ENCODE measurements at regions not wholly inside any gene's neighbourhood (a gene's known extent, or its start where the extent isn't known, plus 50 kb on each side); places are given as distances from the start of the nearest gene placed in this dataset.

- no peaks in the 10 kb centered on the region for H3K9me3 ChIP-seq (replicated peaks)
- TF ChIP-seq, protein P1, sequence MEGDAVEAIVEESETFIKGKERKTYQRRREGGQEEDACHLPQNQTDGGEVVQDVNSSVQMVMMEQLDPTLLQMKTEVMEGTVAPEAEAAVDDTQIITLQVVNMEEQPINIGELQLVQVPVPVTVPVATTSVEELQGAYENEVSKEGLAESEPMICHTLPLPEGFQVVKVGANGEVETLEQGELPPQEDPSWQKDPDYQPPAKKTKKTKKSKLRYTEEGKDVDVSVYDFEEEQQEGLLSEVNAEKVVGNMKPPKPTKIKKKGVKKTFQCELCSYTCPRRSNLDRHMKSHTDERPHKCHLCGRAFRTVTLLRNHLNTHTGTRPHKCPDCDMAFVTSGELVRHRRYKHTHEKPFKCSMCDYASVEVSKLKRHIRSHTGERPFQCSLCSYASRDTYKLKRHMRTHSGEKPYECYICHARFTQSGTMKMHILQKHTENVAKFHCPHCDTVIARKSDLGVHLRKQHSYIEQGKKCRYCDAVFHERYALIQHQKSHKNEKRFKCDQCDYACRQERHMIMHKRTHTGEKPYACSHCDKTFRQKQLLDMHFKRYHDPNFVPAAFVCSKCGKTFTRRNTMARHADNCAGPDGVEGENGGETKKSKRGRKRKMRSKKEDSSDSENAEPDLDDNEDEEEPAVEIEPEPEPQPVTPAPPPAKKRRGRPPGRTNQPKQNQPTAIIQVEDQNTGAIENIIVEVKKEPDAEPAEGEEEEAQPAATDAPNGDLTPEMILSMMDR (IDR thresholded peaks at IDR 0.05; ENCODE audit: borderline replicate concordance) = no peak
- H3K27me3 ChIP-seq (ENCODE audit: low read depth) = no peaks in the 10 kb centered on the region
- H3K36me3 ChIP-seq = no peaks in the 10 kb centered on the region
- H3K4me1 ChIP-seq = no peaks in the 10 kb centered on the region
- DNase-seq = no peak
- intact Hi-C loops (cut with micrococcal nuclease) = no loop called here
- no peak overlapping the region for H3K4me3 ChIP-seq
- no peak overlapping the region for H3K27ac ChIP-seq (replicated peaks)
Observed at GRCh38 chr20:7193681-7194080, 426.2 kb downstream of the BMP2 start.

DNA sequence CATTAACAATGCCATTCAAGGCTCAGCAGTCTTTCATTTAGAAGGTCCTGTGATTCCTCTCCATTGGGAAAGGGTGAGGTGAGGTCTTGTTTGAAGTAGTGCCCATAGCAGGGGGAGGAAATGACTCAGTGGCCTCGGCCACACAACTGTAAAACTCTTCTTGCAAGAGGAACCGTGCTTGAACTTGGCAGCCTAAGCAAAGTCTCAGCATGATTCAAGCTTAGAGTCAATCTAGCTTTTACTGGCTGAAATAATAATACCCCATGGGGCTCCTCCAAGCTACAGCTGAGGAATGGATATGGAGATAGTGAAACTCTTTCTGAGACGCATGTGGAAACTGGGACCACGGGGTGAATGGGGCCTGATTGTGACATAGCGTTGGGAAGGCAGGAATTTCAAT lies 428.2 kb downstream of the BMP2 start:
- DNase-seq = no peak
- no peaks in the 10 kb centered on the region for H3K36me3 ChIP-seq
- intact Hi-C loops (cut with micrococcal nuclease) = no loop called here
- no peaks in the 10 kb centered on the region for H3K27me3 ChIP-seq (ENCODE audit: low read depth)
- peaks cover 3% of the 10 kb centered on the region for H3K4me1 ChIP-seq
- no peak overlapping the region for H3K4me3 ChIP-seq
- TF ChIP-seq, protein P1 (IDR thresholded peaks at IDR 0.05; ENCODE audit: borderline replicate concordance) = no peak
- H3K27ac ChIP-seq (replicated peaks) = no peak overlapping the region
- H3K9me3 ChIP-seq (replicated peaks) = no peaks in the 10 kb centered on the region

DNA sequence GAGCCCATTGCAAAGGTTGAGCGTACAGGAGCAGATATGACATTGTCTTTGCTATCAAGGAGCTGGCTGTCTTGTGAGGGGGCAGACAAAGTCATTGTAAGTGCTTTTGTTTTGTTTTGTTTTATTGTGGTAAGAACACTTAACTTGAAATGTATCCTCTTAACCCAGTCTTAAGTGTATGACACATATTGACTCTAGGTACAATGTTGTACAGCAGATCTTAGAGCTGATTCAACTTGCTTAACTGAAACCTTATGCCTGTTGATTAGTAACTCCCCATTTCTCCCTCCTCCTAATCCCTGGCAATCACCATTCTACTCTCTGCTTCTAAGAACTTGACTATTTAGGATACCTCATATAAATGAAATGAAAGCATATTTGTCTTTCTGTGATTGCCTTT lies 429.0 kb downstream of the BMP2 start:
- no peaks in the 10 kb centered on the region for H3K36me3 ChIP-seq
- DNase-seq = no peak
- peaks cover 3% of the 10 kb centered on the region for H3K4me1 ChIP-seq
- H3K4me3 ChIP-seq = no peak overlapping the region
- TF ChIP-seq, protein P1 (IDR thresholded peaks at IDR 0.05; ENCODE audit: borderline replicate concordance) = no peak
- no peaks in the 10 kb centered on the region for H3K27me3 ChIP-seq (ENCODE audit: low read depth)
- intact Hi-C loops (cut with micrococcal nuclease) = no loop called here
- no peak overlapping the region for H3K27ac ChIP-seq (replicated peaks)
- H3K9me3 ChIP-seq (replicated peaks) = no peaks in the 10 kb centered on the region

DNA sequence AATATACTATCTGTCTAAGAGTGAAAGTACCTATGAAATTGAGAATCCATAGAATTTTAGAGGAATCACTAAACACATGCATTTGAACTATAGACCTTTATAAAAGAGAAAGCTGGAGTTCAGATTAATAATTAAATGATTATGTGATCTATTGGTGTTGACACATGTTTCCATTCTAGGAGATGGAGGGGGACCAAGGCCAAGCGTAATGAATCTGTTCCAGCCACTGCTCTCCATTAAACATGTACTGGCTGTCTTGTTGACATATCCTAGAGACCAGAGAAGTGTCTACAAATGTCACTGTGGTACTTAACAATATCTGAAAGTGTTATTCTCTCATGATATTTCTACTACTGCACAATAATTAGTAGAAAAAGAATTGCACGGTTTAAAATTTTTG lies 432.4 kb downstream of the BMP2 start:
- TF ChIP-seq, protein P1 (IDR thresholded peaks at IDR 0.05; ENCODE audit: borderline replicate concordance) = no peak
- H3K4me1 ChIP-seq = peaks cover 3% of the 10 kb centered on the region
- intact Hi-C loops (cut with micrococcal nuclease) = no loop called here
- no peaks in the 10 kb centered on the region for H3K36me3 ChIP-seq
- H3K27ac ChIP-seq (replicated peaks) = no peak overlapping the region
- H3K9me3 ChIP-seq (replicated peaks) = no peaks in the 10 kb centered on the region
- no peaks in the 10 kb centered on the region for H3K27me3 ChIP-seq (ENCODE audit: low read depth)
- DNase-seq = no peak
- H3K4me3 ChIP-seq = no peak overlapping the region

DNA sequence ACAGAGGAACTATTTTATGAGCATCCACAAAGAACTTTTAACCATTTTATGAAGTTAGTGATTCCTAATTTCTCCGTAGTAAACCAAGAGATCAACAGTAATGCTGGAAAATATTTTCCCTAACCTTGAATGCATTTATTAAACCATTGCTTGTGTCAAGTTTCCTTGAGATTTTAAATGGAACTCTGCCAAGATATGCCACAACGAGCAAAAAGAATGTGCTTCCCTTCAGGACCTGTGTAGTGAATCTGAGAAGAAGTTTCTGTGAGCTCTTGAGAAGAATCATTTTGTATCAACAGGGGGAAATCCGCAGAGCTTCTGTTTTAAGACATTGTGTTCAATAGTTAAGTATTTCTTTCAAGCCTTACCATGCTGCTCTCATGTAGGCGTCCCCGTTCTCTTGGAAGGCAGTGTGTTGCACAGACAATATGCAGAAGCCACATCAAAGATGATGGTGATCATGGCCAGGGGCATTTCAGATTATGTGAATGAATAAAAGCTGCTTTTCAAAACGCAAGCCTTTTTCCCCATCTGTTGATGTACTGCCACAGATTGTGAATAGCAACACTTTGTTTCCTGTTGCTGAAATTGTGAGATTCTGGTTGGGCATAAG lies 439.8 kb downstream of the BMP2 start:
- Histone ChIP-seq H3K4me1 (peaks cover 24% of the 10 kb centered on the region), H3K27ac (replicated peaks) (no peak overlapping the region), H3K4me3 (no peak overlapping the region), H3K9me3 (replicated peaks) (peaks cover 8% of the 10 kb centered on the region), H3K36me3 (no peaks in the 10 kb centered on the region), H3K27me3 (ENCODE audit: low read depth) (no peaks in the 10 kb centered on the region)
- TF ChIP-seq, protein P1 (IDR thresholded peaks at IDR 0.05; ENCODE audit: borderline replicate concordance) = no peak
- DNase-seq = no peak
- intact Hi-C loops (cut with micrococcal nuclease) = no loop called here
